Muscle of leg (tissue), 3 donors: ENCODE measurements at regions not wholly inside any gene's neighbourhood (a gene's known extent, or its start where the extent isn't known, plus 50 kb on each side); places are given as distances from the start of the nearest gene placed in this dataset.
"Not testable (repeated sequence)": the region's sequence is repeated elsewhere in the genome, so short reads cannot be mapped to it uniquely, and the experiment has no call there.

Experiments used
- DNase-seq: peaks from one replicate; pipeline ENCODE4 v3.0.0; 2013
- H3K27ac ChIP-seq: one replicate; pipeline ENCODE4 v1.5.1; 2013; ENCODE audit warnings: mild to moderate bottlenecking, low read length, control low read depth
- H3K27me3 ChIP-seq: one replicate; pipeline ENCODE4 v1.6.1; 2013; ENCODE audit warnings: low read length; ENCODE audit not compliant: control insufficient read depth, insufficient read depth
- H3K36me3 ChIP-seq: one replicate; pipeline ENCODE4 v1.6.1; 2013; ENCODE audit warnings: low read length; ENCODE audit not compliant: control insufficient read depth, insufficient read depth
- H3K4me1 ChIP-seq: one replicate; pipeline ENCODE4 v1.6.1; 2013; ENCODE audit warnings: low read length; ENCODE audit not compliant: control insufficient read depth, insufficient read depth
- H3K4me3 ChIP-seq: one replicate; pipeline ENCODE4 v1.5.1; 2013; ENCODE audit warnings: low read length, control low read depth
- H3K9me3 ChIP-seq: replicated peaks from 2 replicates; pipeline ENCODE4 v1.6.1; 2013; ENCODE audit warnings: low read depth, low read length; ENCODE audit not compliant: control insufficient read depth
- WGBS: methylation state at CpG from one replicate; pipeline ENCODE4 v1.1.5; 2013; ENCODE audit warnings: missing lambda C conversion rate; ENCODE audit not compliant: insufficient coverage; 5-methylcytosine and 5-hydroxymethylcytosine counted together

- no peak overlapping the region for H3K4me3 ChIP-seq
- DNase-seq: peak; percentile 0
- H3K27ac ChIP-seq: no peak overlapping the region
- H3K9me3 ChIP-seq: no peaks in the 10 kb centered on the region
- 17% methylated on average over 1 of the region's 1 CpG for WGBS
- H3K27me3 ChIP-seq: peaks cover 11% of the 10 kb centered on the region
- no peaks in the 10 kb centered on the region for H3K36me3 ChIP-seq
- no peaks in the 10 kb centered on the region for H3K4me1 ChIP-seq
These were observed 73.5 kb downstream of the GOLGA8G start for GRCh38 chr15:28459279-28459678.

GRCh38 chr15:28457396-28457932, 75.3 kb downstream of the GOLGA8G start:
- DNase-seq: peak; percentile 19
- H3K27me3 ChIP-seq: peaks cover 11% of the 10 kb centered on the region
- WGBS: 83% methylated on average over 32 of the region's 32 CpGs
- H3K36me3 ChIP-seq, H3K4me1 ChIP-seq, H3K9me3 ChIP-seq, H3K4me3 ChIP-seq, H3K27ac ChIP-seq: not testable (repeated sequence)

- no peak overlapping the region for H3K27ac ChIP-seq
- no peak for DNase-seq
- no peak overlapping the region for H3K4me3 ChIP-seq
- WGBS: 80% methylated on average over 28 of the region's 30 CpGs
- no peaks in the 10 kb centered on the region for H3K4me1 ChIP-seq
- peaks cover 11% of the 10 kb centered on the region for H3K27me3 ChIP-seq
- no peaks in the 10 kb centered on the region for H3K36me3 ChIP-seq
- no peaks in the 10 kb centered on the region for H3K9me3 ChIP-seq
These were observed 76.0 kb downstream of the GOLGA8G start for GRCh38 chr15:28456476-28457395.

- 88% methylated on average over 22 of the region's 28 CpGs for WGBS
- H3K4me1 ChIP-seq, H3K4me3 ChIP-seq, H3K27ac ChIP-seq, H3K36me3 ChIP-seq, H3K9me3 ChIP-seq: not testable (repeated sequence)
- peaks cover 11% of the 10 kb centered on the region for H3K27me3 ChIP-seq
- DNase-seq: peak; percentile 1
These were observed 77.0 kb downstream of the GOLGA8G start for GRCh38 chr15:28455537-28456475.

- H3K9me3 ChIP-seq, H3K36me3 ChIP-seq, H3K27ac ChIP-seq, H3K4me3 ChIP-seq, H3K4me1 ChIP-seq, DNase-seq: not testable (repeated sequence)
- peaks cover 11% of the 10 kb centered on the region for H3K27me3 ChIP-seq
- under 1% methylated on average over 24 of the region's 43 CpGs for WGBS
These were observed 76.3 kb downstream of the GOLGA8F start for GRCh38 chr15:28454751-28455220.
